Stomach smooth muscle (tissue), 2 donors: ENCODE measurements at regions not wholly inside any gene's neighbourhood (a gene's known extent, or its start where the extent isn't known, plus 50 kb on each side); places are given as distances from the start of the nearest gene placed in this dataset.

ENCODE experiments used
- H3K27ac ChIP-seq: one replicate; pipeline ENCODE4 v1.7.0; 2013; ENCODE audit warnings: mild to moderate bottlenecking, low read length, inconsistent platforms
- H3K27me3 ChIP-seq, 2 donors: one replicate each; pipeline ENCODE4 v1.7.0; 2013; ENCODE audit warnings: low read length in 2 of 2; ENCODE audit not compliant: insufficient read depth in 2 of 2, control insufficient read depth in 1 of 2
- H3K36me3 ChIP-seq, 2 donors: one replicate each; pipeline ENCODE4 v1.7.0; 2013; ENCODE audit warnings: low read length in 2 of 2; ENCODE audit not compliant: control insufficient read depth in 2 of 2, insufficient read depth in 2 of 2
- H3K4me1 ChIP-seq: one replicate; pipeline ENCODE4 v1.7.0; 2013; ENCODE audit warnings: low read length; ENCODE audit not compliant: control insufficient read depth, insufficient read depth
- H3K4me3 ChIP-seq, 2 donors: one replicate each; pipeline ENCODE4 v1.7.0; 2013; ENCODE audit warnings: low read length in 2 of 2
- H3K9ac ChIP-seq, 2 donors: one replicate each; pipeline ENCODE4 v1.7.0; 2013; ENCODE audit warnings: low read length in 2 of 2, mild to moderate bottlenecking in 1 of 2
- H3K9me3 ChIP-seq, 2 donors: one replicate each; pipeline ENCODE4 v1.7.0; 2013; ENCODE audit warnings: low read length in 2 of 2; ENCODE audit not compliant: control insufficient read depth in 2 of 2
- donor health status: healthy.
- donor health status: Pancreatic carcinoma.

DNA sequence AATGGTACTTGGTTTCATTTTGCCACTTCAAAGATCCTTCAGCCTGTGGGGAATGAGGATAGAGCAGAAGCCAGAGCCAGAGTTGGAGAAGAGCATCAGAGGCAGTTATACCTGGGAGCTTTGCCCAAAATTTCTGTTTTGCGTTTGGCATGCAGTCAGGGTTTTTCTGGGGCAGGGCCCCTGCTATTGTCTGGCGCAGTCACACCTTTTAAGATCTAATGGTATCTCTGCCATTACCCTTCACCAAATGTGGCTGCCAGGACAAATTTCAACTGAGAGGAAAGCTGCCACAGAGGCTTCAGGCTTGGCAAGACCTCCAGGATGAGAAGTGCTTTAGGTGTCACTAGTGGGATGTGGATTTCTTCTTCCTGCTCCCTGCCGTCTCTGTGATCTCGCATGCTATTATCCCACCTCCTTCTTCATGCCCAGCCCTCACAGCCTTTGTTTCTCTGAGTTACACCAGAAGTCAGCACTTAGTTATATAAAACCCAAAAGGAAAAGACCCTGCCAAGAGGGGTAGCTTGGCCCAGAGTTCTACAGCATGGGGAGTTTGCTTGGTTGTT lies 357.0 kb downstream of the TLE4 start:
- H3K27me3 ChIP-seq, result no peaks in the 10 kb centered on the region
- H3K9ac ChIP-seq, result no peak overlapping the region
- H3K27ac ChIP-seq, result no peak overlapping the region
- no peaks in the 10 kb centered on the region for H3K4me1 ChIP-seq
- H3K4me3 ChIP-seq, result no peak overlapping the region
- H3K9me3 ChIP-seq, result no peaks in the 10 kb centered on the region
- H3K36me3 ChIP-seq, result no peaks in the 10 kb centered on the region

DNA sequence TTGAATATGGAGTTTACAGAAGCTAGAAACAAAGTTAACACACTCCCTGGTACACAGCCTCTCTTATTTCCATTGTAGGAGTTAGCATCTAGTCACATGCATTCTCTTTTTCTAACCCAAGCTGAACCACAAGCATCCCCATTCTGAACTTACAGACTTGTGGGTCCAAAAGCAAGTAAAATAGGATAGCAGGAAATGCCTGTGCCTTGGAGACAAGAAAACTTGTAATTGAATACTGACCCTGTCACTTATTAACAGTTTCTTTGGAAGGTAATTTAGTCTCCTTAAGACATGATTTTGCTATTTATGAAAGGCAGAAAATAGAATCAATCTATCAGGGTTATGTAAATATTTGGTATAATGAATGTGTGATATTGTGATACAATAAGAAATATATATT lies 353.6 kb downstream of the TLE4 start:
- Histone ChIP-seq H3K9me3 (no peaks in the 10 kb centered on the region), H3K4me3 (no peak overlapping the region), H3K4me1 (no peaks in the 10 kb centered on the region), H3K27me3 (no peaks in the 10 kb centered on the region), H3K36me3 (no peaks in the 10 kb centered on the region), H3K9ac (no peak overlapping the region), H3K27ac (no peak overlapping the region)

- Histone ChIP-seq H3K27me3 (no peaks in the 10 kb centered on the region), H3K27ac (no peak overlapping the region), H3K9ac (no peak overlapping the region), H3K4me3 (no peak overlapping the region), H3K4me1 (no peaks in the 10 kb centered on the region), H3K36me3 (no peaks in the 10 kb centered on the region), H3K9me3 (no peaks in the 10 kb centered on the region)
These were observed 353.1 kb downstream of the TLE4 start for GRCh38 chr9:79924836-79925235.

- Histone ChIP-seq H3K4me3 (no peak overlapping the region), H3K9me3 (no peaks in the 10 kb centered on the region), H3K9ac (no peak overlapping the region), H3K27ac (no peak overlapping the region), H3K36me3 (no peaks in the 10 kb centered on the region), H3K27me3 (no peaks in the 10 kb centered on the region), H3K4me1 (no peaks in the 10 kb centered on the region)
These were observed 345.7 kb downstream of the TLE4 start for GRCh38 chr9:79917421-79917820.

DNA sequence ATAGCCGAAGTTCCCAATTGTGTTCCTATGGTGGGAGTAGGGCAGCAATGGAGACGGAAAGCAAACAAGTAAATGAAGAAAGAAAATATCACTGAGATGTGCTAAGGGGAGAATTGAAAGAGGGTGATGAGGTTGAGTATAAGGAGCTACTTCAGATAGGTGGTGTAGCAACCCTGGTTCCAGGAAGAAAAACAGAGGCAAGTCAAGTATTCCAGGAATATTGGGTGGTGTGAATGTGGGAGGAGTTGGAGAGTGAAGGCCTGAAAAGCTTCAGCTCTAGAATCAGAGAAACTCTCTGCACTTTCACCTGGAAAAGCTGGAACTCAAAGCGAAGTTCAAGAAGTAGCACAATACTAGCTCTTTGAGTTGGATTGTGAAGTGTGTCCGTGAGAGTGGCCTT lies 342.1 kb downstream of the TLE4 start:
- H3K9ac ChIP-seq, result no peak overlapping the region
- H3K4me3 ChIP-seq, result no peak overlapping the region
- no peaks in the 10 kb centered on the region for H3K27me3 ChIP-seq
- H3K4me1 ChIP-seq, result no peaks in the 10 kb centered on the region
- H3K36me3 ChIP-seq, result no peaks in the 10 kb centered on the region
- no peak overlapping the region for H3K27ac ChIP-seq
- no peaks in the 10 kb centered on the region for H3K9me3 ChIP-seq

GRCh38 chr9:79912318-79913070 lies 340.7 kb downstream of the TLE4 start:
- H3K36me3 ChIP-seq, result no peaks in the 10 kb centered on the region
- H3K27ac ChIP-seq, result no peak overlapping the region
- H3K4me3 ChIP-seq, result no peak overlapping the region
- no peaks in the 10 kb centered on the region for H3K9me3 ChIP-seq
- H3K27me3 ChIP-seq, result no peaks in the 10 kb centered on the region
- no peak overlapping the region for H3K9ac ChIP-seq
- H3K4me1 ChIP-seq, result no peaks in the 10 kb centered on the region

GRCh38 chr9:79911724-79912123 lies 340.0 kb downstream of the TLE4 start:
- no peak overlapping the region for H3K27ac ChIP-seq
- H3K9me3 ChIP-seq, result no peaks in the 10 kb centered on the region
- H3K4me1 ChIP-seq, result no peaks in the 10 kb centered on the region
- no peaks in the 10 kb centered on the region for H3K27me3 ChIP-seq
- H3K4me3 ChIP-seq, result no peak overlapping the region
- H3K9ac ChIP-seq, result no peak overlapping the region
- no peaks in the 10 kb centered on the region for H3K36me3 ChIP-seq

DNA sequence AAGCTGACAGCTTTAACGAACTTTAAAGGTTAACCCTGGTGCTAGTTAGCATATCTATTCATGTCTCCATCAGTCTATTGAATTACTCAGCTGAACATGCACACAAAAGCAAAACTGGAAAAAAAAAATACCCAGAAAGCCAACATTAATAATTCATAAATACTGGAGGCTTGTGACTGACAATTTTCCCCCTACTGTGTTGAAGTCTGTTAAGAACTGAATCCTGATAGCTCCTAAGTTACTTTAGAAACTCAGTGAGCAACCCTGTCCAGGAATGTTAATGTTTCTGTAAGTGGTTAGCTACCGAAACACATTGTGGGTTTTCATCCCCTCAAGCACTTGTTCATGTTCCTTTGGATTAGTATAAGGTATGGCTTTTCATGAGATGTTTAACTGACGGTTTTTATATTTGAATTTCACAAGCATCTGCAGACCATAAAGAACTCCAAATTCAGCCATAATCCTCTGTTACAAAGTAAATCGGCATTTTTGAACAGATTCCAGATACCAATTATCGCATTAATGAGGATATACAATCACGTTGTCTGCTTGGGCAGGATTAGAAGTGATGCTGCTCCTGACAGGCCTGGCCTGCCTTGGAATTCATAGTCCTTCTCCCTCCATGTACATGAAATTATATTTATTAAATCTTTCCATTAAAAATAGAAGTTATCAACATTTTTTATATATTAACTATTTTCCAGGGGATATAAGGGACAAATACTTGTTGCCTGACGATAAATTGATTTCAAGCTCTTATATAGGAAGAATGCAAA lies 331.2 kb downstream of the TLE4 start:
- Histone ChIP-seq H3K27me3 (no peaks in the 10 kb centered on the region), H3K9ac (no peak overlapping the region), H3K9me3 (no peaks in the 10 kb centered on the region), H3K4me3 (no peak overlapping the region), H3K36me3 (no peaks in the 10 kb centered on the region), H3K27ac (no peak overlapping the region), H3K4me1 (no peaks in the 10 kb centered on the region)

DNA sequence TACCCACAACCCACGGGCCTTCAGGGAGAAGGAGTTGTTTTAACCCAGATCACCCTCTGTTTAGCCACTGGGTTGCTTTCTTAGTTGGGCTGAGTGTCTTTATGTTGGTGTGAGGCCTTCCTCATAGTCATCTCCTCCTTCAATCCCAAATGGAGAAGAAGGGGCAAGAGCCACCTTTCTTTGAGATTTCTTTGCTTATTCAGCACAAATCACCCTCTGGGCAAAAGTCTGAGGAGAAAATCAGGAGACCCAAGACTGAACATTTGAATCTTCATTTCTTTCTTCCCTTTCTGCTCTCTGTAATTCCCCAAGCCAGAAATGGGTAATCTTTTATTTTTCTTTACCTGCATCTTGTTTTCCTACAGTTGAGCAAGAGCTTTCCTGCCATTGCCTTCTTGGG lies 329.0 kb downstream of the TLE4 start:
- Histone ChIP-seq H3K4me3 (no peak overlapping the region), H3K27ac (no peak overlapping the region), H3K9ac (no peak overlapping the region), H3K27me3 (no peaks in the 10 kb centered on the region), H3K9me3 (no peaks in the 10 kb centered on the region), H3K4me1 (no peaks in the 10 kb centered on the region), H3K36me3 (no peaks in the 10 kb centered on the region)

- Histone ChIP-seq H3K27ac (no peak overlapping the region), H3K27me3 (no peaks in the 10 kb centered on the region), H3K9ac (no peak overlapping the region), H3K36me3 (no peaks in the 10 kb centered on the region), H3K4me1 (no peaks in the 10 kb centered on the region), H3K9me3 (no peaks in the 10 kb centered on the region), H3K4me3 (no peak overlapping the region)
These were observed 324.7 kb downstream of the TLE4 start for GRCh38 chr9:79896390-79896980.
